Endothelial cell of umbilical vein (primary cell): ENCODE measurements at regions not wholly inside any gene's neighbourhood (a gene's known extent, or its start where the extent isn't known, plus 50 kb on each side); places are given as distances from the start of the nearest gene placed in this dataset.

Experiments
- BruUV-seq: library from RNA; stranded (reverse); fragments of 400-500 nt; replicated peaks from 2 replicates; lab custom pipeline; 2021; lab: Mats Ljungman, UMichigan
- CTCF ChIA-PET: fragments of 300-600, 350-600 bp; sonication (Branson Sonifier 250); formaldehyde crosslinking; loops from one replicate; lab custom pipeline; 2021; ENCODE audit warnings: antibody characterized with exemption, inconsistent platforms; lab: Charles Lee
- POLR2A ChIA-PET: fragments of 300-600, 350-600 bp; sonication (Branson Sonifier 250); formaldehyde crosslinking; loops from one replicate; lab custom pipeline; 2021; ENCODE audit warnings: antibody characterized with exemption, inconsistent platforms; lab: Charles Lee
- DNase-seq: peaks from one replicate; pipeline ENCODE4 v3.0.0-alpha.2; 2011; ENCODE audit warnings: low read depth, low spot score
- FAIRE-seq: peaks from 2 replicates; lab custom pipeline; 2011; peaks lifted over from hg19 to GRCh38; lab: Jason Lieb, UNC
- H2AFZ ChIP-seq: 2 replicates; pipeline ENCODE4 v1.6.0; 2012; ENCODE audit warnings: low read depth, low read length, control low read depth, inconsistent platforms
- H3K27ac ChIP-seq: 2 replicates; pipeline ENCODE4 v1.5.1; 2011; ENCODE audit warnings: low read depth, mild to moderate bottlenecking, control low read depth, low read length, moderate library complexity; ENCODE audit not compliant: insufficient read depth
- H3K27me3 ChIP-seq, 2 experiments: 2 replicates each; pipeline versions ENCODE4 v1.6.0 to v1.6.1; 2011; ENCODE audit warnings: low read length in 2 of 2, mixed read lengths in 1 of 2; ENCODE audit not compliant: control insufficient read depth in 2 of 2, insufficient read depth in 2 of 2
- H3K36me3 ChIP-seq, 2 experiments: 2 replicates in 1 of 2; 3 replicates in 1 of 2; pipeline ENCODE4 v1.5.1; 2011; ENCODE audit warnings: low read length in 2 of 2, mild to moderate bottlenecking in 1 of 2, moderate library complexity in 1 of 2; ENCODE audit not compliant: control insufficient read depth in 2 of 2, insufficient read depth in 2 of 2; ENCODE audit errors: extremely low read depth in 1 of 2
- H3K4me1 ChIP-seq: 3 replicates; pipeline ENCODE4 v1.5.1; 2011; ENCODE audit warnings: mild to moderate bottlenecking, low read length; ENCODE audit not compliant: control insufficient read depth, insufficient read depth; ENCODE audit errors: extremely low read depth
- H3K4me2 ChIP-seq: 2 replicates; pipeline ENCODE4 v1.6.1; 2011; ENCODE audit warnings: low read length, control low read depth, mixed read lengths; ENCODE audit not compliant: insufficient read depth
- H3K4me3 ChIP-seq, 3 experiments: fragments of 200-600 bp in 1 of 3; sonication (generic), shearing (Covaris generic) in 1 of 3; replicated peaks in 1 of 3; 2 replicates each; pipeline ENCODE4 v1.5.1; 2011 to 2016; ENCODE audit warnings: control low read depth in 3 of 3, low read length in 3 of 3, mild to moderate bottlenecking in 2 of 3, inconsistent platforms in 1 of 3, low read depth in 1 of 3, moderate library complexity in 1 of 3; ENCODE audit not compliant: insufficient read depth in 1 of 3
- H3K79me2 ChIP-seq: 2 replicates; pipeline ENCODE4 v1.6.0; 2012; ENCODE audit warnings: low read length, inconsistent platforms; ENCODE audit not compliant: control insufficient read depth, insufficient read depth
- H3K9ac ChIP-seq: replicated peaks from 2 replicates; pipeline ENCODE3; 2011; ENCODE audit warnings: low read length, control low read depth; ENCODE audit not compliant: insufficient read depth; ENCODE audit errors: extremely low read depth
- H3K9me1 ChIP-seq: replicated peaks from 3 replicates; pipeline ENCODE4 v1.6.0; 2011; ENCODE audit warnings: mild to moderate bottlenecking, low read length; ENCODE audit not compliant: control insufficient read depth, insufficient read depth; ENCODE audit errors: extremely low read depth
- H3K9me3 ChIP-seq: replicated peaks from 2 replicates; pipeline ENCODE4 v1.5.1; 2012; ENCODE audit warnings: low read length, inconsistent platforms; ENCODE audit not compliant: control insufficient read depth, insufficient read depth
- H4K20me1 ChIP-seq: replicated peaks from 2 replicates; pipeline ENCODE3; 2011; ENCODE audit warnings: mild to moderate bottlenecking, low read length; ENCODE audit not compliant: control insufficient read depth, insufficient read depth; ENCODE audit errors: extremely low read depth
- EZH2 ChIP-seq: IDR thresholded peaks from 2 replicates; pipeline ENCODE4 v1.6.1; 2012; ENCODE audit warnings: borderline replicate concordance, low read depth, mild to moderate bottlenecking, moderate library complexity, low read length, inconsistent platforms; ENCODE audit not compliant: severe bottlenecking
- FOS ChIP-seq: IDR thresholded peaks from 2 replicates; pipeline ENCODE4 v1.6.1; 2011; ENCODE audit warnings: mild to moderate bottlenecking, low read length, moderate library complexity, borderline replicate concordance; ENCODE audit not compliant: insufficient read depth
- GATA2 ChIP-seq: IDR thresholded peaks from 2 replicates; pipeline ENCODE4 v1.7.0; 2011; ENCODE audit warnings: low read depth, mild to moderate bottlenecking, moderate library complexity, mixed read lengths, low read length; ENCODE audit not compliant: insufficient read length, insufficient read depth
- JUN ChIP-seq: IDR thresholded peaks from 2 replicates; pipeline ENCODE4 v1.6.1; 2011; ENCODE audit warnings: borderline replicate concordance, low read depth; ENCODE audit not compliant: insufficient read length, insufficient read depth
- MYC ChIP-seq: IDR thresholded peaks from one replicate; pipeline ENCODE4 v1.6.1; 2011; ENCODE audit warnings: mild to moderate bottlenecking, low read depth, low read length
- POLR2A ChIP-seq: IDR thresholded peaks from 2 replicates; pipeline ENCODE4 v1.6.1; 2012; ENCODE audit warnings: low read depth, mild to moderate bottlenecking, control low read depth, low read length
- POLR2AphosphoS5 ChIP-seq: IDR thresholded peaks from 2 replicates; pipeline ENCODE4 v1.6.1; 2012; ENCODE audit warnings: low read depth, mild to moderate bottlenecking, control low read depth, low read length, moderate library complexity; ENCODE audit not compliant: insufficient read depth
- dilution Hi-C: fragments of 300-500 bp; cut with MboI; formaldehyde crosslinking; loops from one replicate; pipeline ENCODE4 v1.15.0; 2019; ENCODE audit warnings: low sequenced_read_pairs; ENCODE audit not compliant: extremely low pct_ligation_motif_present
- intact Hi-C: fragments of 100-400 bp; cut with micrococcal nuclease; formaldehyde crosslinking; loops from one replicate; pipeline ENCODE4 v1.10.0; 2022
- TF ChIP-seq, protein P1 (sequence below): IDR thresholded peaks from 2 replicates; pipeline ENCODE4 v1.6.1; 2011; ENCODE audit not compliant: insufficient read depth, insufficient read length
- TF ChIP-seq, protein P2 (sequence below), 2 donors: IDR thresholded peaks; 1 replicate in 1 of 2; 2 replicates in 1 of 2; pipeline ENCODE4 v1.5.1; 2011; ENCODE audit warnings: low read length in 2 of 2, mild to moderate bottlenecking in 2 of 2, moderate library complexity in 2 of 2, control low read depth in 1 of 2, inconsistent platforms in 1 of 2, low read depth in 1 of 2; ENCODE audit not compliant: insufficient read depth in 1 of 2; ENCODE audit errors: extremely low read depth in 1 of 2

- Histone ChIP-seq H3K9me1 (no peaks in the 10 kb centered on the region), H3K4me3 (no peak overlapping the region), H3K9me3 (no peaks in the 10 kb centered on the region), H3K9ac (no peak overlapping the region), H4K20me1 (no peaks in the 10 kb centered on the region), H3K4me1 (no peaks in the 10 kb centered on the region), H3K79me2 (no peaks in the 10 kb centered on the region), H3K4me2 (no peak overlapping the region), H2AFZ (no peak overlapping the region), H3K36me3 (no peaks in the 10 kb centered on the region), H3K27ac (no peak overlapping the region), H3K27me3 (peaks cover 3 to 6% of the 10 kb centered on the region in 2 experiments)
- TF ChIP-seq POLR2A, result no peak
- TF ChIP-seq FOS, result no peak
- TF ChIP-seq MYC, result no peak
- no peak for TF ChIP-seq JUN
- TF ChIP-seq, protein P1, sequence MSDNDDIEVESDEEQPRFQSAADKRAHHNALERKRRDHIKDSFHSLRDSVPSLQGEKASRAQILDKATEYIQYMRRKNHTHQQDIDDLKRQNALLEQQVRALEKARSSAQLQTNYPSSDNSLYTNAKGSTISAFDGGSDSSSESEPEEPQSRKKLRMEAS, result no peak
- TF ChIP-seq EZH2, result no peak
- TF ChIP-seq GATA2, result no peak
- TF ChIP-seq, protein P2, sequence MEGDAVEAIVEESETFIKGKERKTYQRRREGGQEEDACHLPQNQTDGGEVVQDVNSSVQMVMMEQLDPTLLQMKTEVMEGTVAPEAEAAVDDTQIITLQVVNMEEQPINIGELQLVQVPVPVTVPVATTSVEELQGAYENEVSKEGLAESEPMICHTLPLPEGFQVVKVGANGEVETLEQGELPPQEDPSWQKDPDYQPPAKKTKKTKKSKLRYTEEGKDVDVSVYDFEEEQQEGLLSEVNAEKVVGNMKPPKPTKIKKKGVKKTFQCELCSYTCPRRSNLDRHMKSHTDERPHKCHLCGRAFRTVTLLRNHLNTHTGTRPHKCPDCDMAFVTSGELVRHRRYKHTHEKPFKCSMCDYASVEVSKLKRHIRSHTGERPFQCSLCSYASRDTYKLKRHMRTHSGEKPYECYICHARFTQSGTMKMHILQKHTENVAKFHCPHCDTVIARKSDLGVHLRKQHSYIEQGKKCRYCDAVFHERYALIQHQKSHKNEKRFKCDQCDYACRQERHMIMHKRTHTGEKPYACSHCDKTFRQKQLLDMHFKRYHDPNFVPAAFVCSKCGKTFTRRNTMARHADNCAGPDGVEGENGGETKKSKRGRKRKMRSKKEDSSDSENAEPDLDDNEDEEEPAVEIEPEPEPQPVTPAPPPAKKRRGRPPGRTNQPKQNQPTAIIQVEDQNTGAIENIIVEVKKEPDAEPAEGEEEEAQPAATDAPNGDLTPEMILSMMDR (IDR thresholded peaks at IDR 0.05; ENCODE audit: extremely low read depth in 1 of 2, insufficient read depth in 1 of 2, low read depth in 1 of 2, low read length in 2 of 2), result no peak
- TF ChIP-seq POLR2AphosphoS5, result no peak
- no peak for FAIRE-seq
- CTCF ChIA-PET, result no interaction called here
- BruUV-seq, result no TSS peak
- intact Hi-C loops (no loop called here), dilution Hi-C loops (no loop called here)
- DNase-seq, result no peak
- POLR2A ChIA-PET, result no interaction called here
These were observed 112.9 kb downstream of the SAMD9 start for GRCh38 chr7:93004906-93005305.
